Right lobe of liver (tissue), 6 donors: ENCODE measurements at regions not wholly inside any gene's neighbourhood (a gene's known extent, or its start where the extent isn't known, plus 50 kb on each side); places are given as distances from the start of the nearest gene placed in this dataset.

ENCODE experiments used
- ATAC-seq, 4 donors: fragments of 200-7000 bp; cut with Tn5 transposase; one replicate each; pipeline ENCODE4 v1.9.1; 2020; ENCODE audit warnings: mild to moderate bottlenecking in 4 of 4, moderate library complexity in 4 of 4
- DNase-seq, 3 donors: peaks; one replicate each; pipeline ENCODE4 v3.0.0-alpha.2; 2020
- H3K27ac ChIP-seq, 3 donors: fragments of 200-600 bp; one replicate each; pipeline ENCODE4 v1.8.0; 2022
- H3K27me3 ChIP-seq, 2 donors: fragments of 200-600 bp; one replicate each; pipeline ENCODE4 v1.8.0; 2022
- H3K36me3 ChIP-seq, 4 donors: fragments of 200-600 bp; sonication (generic) in 1 of 4; one replicate each; pipeline versions ENCODE4 v1.5.1 to v1.8.0; 2017 to 2022; ENCODE audit warnings: control low read depth in 1 of 4
- H3K4me1 ChIP-seq, 4 donors: fragments of 200-600 bp; sonication (generic) in 1 of 4; one replicate each; pipeline versions ENCODE4 v1.5.1 to v1.8.0; 2017 to 2022; ENCODE audit warnings: control low read depth in 1 of 4
- H3K4me3 ChIP-seq, 3 donors: fragments of 200-600 bp; one replicate each; pipeline ENCODE4 v1.8.0; 2022
- H3K9me3 ChIP-seq, 4 donors: fragments of 200-600 bp; sonication (generic) in 1 of 4; one replicate each; pipeline versions ENCODE4 v1.5.1 to v1.8.0; 2017 to 2022; ENCODE audit warnings: control low read depth in 1 of 4
- POLR2A ChIP-seq: fragments of 450-650 bp; IDR thresholded peaks from one replicate; pipeline ENCODE4 v1.6.1; 2017; ENCODE audit warnings: antibody characterized with exemption, mild to moderate bottlenecking
- WGBS: methylation state at CpG from one replicate; pipeline ENCODE4 v1.1.6; 2018; ENCODE audit warnings: low coverage, low lambda C conversion rate; ENCODE audit not compliant: insufficient coverage; ENCODE audit errors: missing lambda C conversion rate; 5-methylcytosine and 5-hydroxymethylcytosine counted together
- intact Hi-C, 2 donors: fragments of 100-400 bp; cut with DNase I; formaldehyde crosslinking; loops; one replicate each; pipeline versions ENCODE4 v1.11.2 to v1.14.1; 2022
- TF ChIP-seq, protein P1 (sequence below), 4 donors: fragments of 200-600 bp in 3 of 4; fragments of 450-650 bp in 1 of 4; IDR thresholded peaks; one replicate each; pipeline versions ENCODE4 v1.5.1 to v1.8.0; 2016 to 2022; ENCODE audit warnings: antibody characterized with exemption in 4 of 4, mild to moderate bottlenecking in 2 of 4
- donor health status: DM: no; HTN: yes; CAD: no.
- donor health status: DM: no; HTN: no; CAD: no.
- donor health status: DM: no; HTN: no; CAD: no.
- donor health status: DM: no; HTN: yes; CAD: no.
- donor health status: DM: no; HTN: yes; CAD: no.

DNA sequence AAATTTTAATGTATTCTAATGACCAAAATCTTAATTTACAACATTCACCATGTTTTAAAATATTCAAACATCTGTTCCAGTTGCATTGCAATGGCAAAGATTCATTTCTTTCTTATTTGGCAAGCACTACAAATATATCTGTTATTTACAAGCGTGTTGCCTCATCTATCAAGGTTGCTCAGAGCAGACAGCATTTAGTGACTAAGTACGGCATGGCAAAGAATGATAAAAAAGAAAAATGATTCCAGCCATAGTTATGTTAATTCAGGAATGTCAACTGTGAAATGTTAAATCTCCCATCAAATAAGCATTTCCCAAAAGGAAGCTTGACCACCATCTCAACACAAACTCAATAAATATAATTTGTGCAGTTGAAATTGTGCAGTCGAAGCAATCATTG, 312.1 kb downstream of the SEC23A start:
- intact Hi-C loops, result no loop called here
- H3K27ac ChIP-seq, result no peak overlapping the region
- no peak for TF ChIP-seq POLR2A
- TF ChIP-seq, protein P1, sequence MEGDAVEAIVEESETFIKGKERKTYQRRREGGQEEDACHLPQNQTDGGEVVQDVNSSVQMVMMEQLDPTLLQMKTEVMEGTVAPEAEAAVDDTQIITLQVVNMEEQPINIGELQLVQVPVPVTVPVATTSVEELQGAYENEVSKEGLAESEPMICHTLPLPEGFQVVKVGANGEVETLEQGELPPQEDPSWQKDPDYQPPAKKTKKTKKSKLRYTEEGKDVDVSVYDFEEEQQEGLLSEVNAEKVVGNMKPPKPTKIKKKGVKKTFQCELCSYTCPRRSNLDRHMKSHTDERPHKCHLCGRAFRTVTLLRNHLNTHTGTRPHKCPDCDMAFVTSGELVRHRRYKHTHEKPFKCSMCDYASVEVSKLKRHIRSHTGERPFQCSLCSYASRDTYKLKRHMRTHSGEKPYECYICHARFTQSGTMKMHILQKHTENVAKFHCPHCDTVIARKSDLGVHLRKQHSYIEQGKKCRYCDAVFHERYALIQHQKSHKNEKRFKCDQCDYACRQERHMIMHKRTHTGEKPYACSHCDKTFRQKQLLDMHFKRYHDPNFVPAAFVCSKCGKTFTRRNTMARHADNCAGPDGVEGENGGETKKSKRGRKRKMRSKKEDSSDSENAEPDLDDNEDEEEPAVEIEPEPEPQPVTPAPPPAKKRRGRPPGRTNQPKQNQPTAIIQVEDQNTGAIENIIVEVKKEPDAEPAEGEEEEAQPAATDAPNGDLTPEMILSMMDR (IDR thresholded peaks at IDR 0.05), result no peak
- no peak for ATAC-seq
- no peaks in the 10 kb centered on the region for H3K36me3 ChIP-seq
- H3K27me3 ChIP-seq, result no peaks in the 10 kb centered on the region
- WGBS, result 67% methylated on average over 3 of the region's 3 CpGs
- no peaks in the 10 kb centered on the region for H3K4me1 ChIP-seq
- H3K4me3 ChIP-seq, result no peak overlapping the region
- DNase-seq, result no peak
- no peaks in the 10 kb centered on the region for H3K9me3 ChIP-seq

DNA sequence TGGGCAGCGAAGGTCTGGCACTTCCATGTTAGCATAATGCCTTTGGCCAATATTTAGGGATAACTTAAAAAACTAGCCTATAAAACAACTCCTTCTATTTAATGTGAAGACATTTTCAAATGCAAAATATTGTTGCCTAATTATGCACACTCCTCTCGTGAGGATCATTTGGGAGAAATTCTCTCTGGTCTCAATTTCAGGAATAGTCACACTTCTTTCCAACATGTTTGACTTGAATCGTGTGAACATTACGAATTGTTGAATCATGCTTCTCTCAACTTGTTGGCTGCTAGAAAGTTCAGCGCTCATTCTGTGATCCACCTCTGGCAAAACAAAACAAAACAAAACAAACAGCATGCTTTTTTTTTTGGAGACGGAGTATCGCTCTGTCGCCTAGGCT, 313.2 kb downstream of the SEC23A start:
- intact Hi-C loops, result no loop called here
- 75% methylated on average over 8 of the region's 8 CpGs for WGBS

DNA sequence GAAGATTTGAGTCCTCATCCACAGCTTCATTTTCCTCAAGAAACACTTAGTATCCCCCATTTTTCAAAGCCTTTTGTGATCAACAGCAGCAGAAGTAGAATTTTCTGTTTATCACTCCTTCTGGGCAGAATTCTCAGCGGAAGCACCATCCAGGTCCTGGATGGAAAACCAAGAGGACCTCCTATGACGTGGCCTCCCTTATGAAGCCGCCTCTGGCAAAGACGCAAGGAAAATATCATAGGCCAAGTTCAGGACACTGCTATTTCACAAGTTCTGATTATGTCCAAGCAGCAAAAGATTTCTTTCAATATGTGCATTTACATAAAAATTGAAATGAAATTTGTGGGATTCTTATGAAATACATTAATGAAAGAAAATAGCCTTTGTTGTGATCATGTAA, 315.0 kb downstream of the SEC23A start:
- TF ChIP-seq, protein P1 (IDR thresholded peaks at IDR 0.05), result no peak
- H3K36me3 ChIP-seq, result no peaks in the 10 kb centered on the region
- no peak for DNase-seq
- no peaks in the 10 kb centered on the region for H3K9me3 ChIP-seq
- H3K27me3 ChIP-seq, result no peaks in the 10 kb centered on the region
- WGBS, result 91% methylated on average over 4 of the region's 4 CpGs
- H3K27ac ChIP-seq, result no peak overlapping the region
- ATAC-seq, result no peak
- intact Hi-C loops, result no loop called here
- H3K4me3 ChIP-seq, result no peak overlapping the region
- no peaks in the 10 kb centered on the region for H3K4me1 ChIP-seq

More for the DNA sequence above, 313.2 kb downstream of the SEC23A start:
- Histone ChIP-seq H3K27me3 (no peaks in the 10 kb centered on the region), H3K4me1 (no peaks in the 10 kb centered on the region), H3K9me3 (no peaks in the 10 kb centered on the region), H3K27ac (no peak overlapping the region), H3K4me3 (no peak overlapping the region), H3K36me3 (no peaks in the 10 kb centered on the region)
- TF ChIP-seq, protein P1 (IDR thresholded peaks at IDR 0.05), result no peak
- TF ChIP-seq POLR2A, result no peak
- ATAC-seq, result no peak
- DNase-seq, result no peak

DNA sequence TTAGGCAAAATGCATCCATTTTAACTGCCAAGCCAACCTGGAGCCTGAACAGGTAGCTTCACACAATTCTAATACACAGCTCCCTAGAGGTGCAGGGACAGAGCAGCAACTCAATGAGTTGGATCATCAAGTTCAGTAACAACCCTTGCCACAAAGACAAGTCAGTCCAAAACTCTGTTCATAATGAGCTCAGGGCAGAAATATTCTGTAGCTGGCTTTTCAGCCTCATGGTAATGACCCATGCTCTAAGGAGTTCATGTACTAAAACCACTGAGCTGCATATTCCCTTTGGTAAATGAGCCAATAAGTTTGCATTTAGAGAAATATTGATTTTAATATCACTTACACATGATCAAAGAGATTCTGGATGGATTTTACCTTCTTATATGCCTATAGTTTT, 316.1 kb downstream of the SEC23A start:
- no peak for TF ChIP-seq POLR2A
- TF ChIP-seq, protein P1 (IDR thresholded peaks at IDR 0.05), result no peak
- Histone ChIP-seq H3K4me3 (no peak overlapping the region), H3K27ac (no peak overlapping the region), H3K36me3 (no peaks in the 10 kb centered on the region), H3K4me1 (no peaks in the 10 kb centered on the region), H3K9me3 (no peaks in the 10 kb centered on the region), H3K27me3 (no peaks in the 10 kb centered on the region)
- no peak for ATAC-seq
- DNase-seq, result no peak
- intact Hi-C loops, result no loop called here

DNA sequence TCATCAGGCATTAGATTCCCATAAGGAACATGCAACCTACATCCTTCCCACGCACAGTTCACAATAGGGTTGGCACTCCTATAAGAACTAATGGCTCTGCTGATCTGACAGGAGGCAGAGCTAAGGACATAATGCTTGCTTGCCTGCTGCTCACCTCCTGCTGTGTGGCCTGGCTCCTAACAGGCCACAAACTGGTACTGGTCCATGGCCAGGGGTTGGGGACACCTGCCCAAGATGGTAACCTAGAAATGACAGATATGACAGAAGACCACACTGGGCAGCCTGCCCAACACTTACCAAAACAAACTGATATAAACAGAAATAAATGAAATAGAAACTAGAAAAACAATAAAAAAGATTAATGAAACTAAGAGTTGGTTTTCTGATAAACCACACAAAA, 325.6 kb downstream of the SEC23A start:
- Histone ChIP-seq H3K4me1 (no peaks in the 10 kb centered on the region), H3K27me3 (no peaks in the 10 kb centered on the region), H3K27ac (no peak overlapping the region), H3K4me3 (no peak overlapping the region), H3K9me3 (no peaks in the 10 kb centered on the region), H3K36me3 (no peaks in the 10 kb centered on the region)
- 67% methylated on average over 1 of the region's 1 CpG for WGBS
- intact Hi-C loops, result no loop called here
- TF ChIP-seq, protein P1 (IDR thresholded peaks at IDR 0.05), result no peak
- no peak for TF ChIP-seq POLR2A
- ATAC-seq, result no peak
- DNase-seq, result no peak
